BE2C (cell line): ENCODE measurements at regions not wholly inside any gene's neighbourhood (a gene's known extent, or its start where the extent isn't known, plus 50 kb on each side); places are given as distances from the start of the nearest gene placed in this dataset.

ENCODE experiments used
- DNase-seq: peaks from one replicate; pipeline ENCODE4 v3.0.0-alpha.2; 2020
- H3K27me3 ChIP-seq: fragments of 250-450 bp; sonication (Bioruptor Pico); 2 replicates; pipeline ENCODE4 v1.5.1; 2020; ENCODE audit warnings: mild to moderate bottlenecking
- H3K36me3 ChIP-seq: fragments of 250-450 bp; sonication (Bioruptor Pico); 2 replicates; pipeline ENCODE4 v1.5.1; 2020; ENCODE audit warnings: mild to moderate bottlenecking
- H3K4me1 ChIP-seq: fragments of 250-450 bp; sonication (Bioruptor Pico); 2 replicates; pipeline ENCODE4 v1.5.1; 2020
- H3K4me3 ChIP-seq: 2 replicates; pipeline ENCODE4 v1.5.1; 2011; ENCODE audit warnings: low read depth, low read length
- H3K9me3 ChIP-seq: fragments of 250-450 bp; sonication (Bioruptor Pico); 2 replicates; pipeline ENCODE4 v1.5.1; 2020
- TF ChIP-seq, protein P1 (sequence below): IDR thresholded peaks from 2 replicates; pipeline ENCODE4 v1.5.1; 2012; ENCODE audit warnings: mild to moderate bottlenecking, low read depth, low read length

DNA sequence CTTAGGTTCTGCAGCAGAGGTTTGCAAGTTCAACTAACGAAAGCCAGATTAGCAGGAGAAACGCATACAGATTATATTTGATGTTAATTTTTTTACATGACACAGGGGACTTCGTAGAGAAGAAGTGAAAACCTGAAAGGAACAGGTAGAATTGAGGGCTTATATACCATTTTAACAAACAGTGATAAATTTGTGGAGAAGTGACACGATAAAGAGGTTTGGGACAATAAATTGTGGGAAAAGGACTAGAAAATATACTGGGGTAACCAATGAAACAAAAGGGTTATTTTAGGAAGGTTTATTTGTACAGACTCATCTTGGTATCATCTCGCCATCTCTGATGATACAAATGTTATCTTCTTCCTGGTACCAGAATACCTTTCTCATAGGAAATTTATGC is 452.9 kb downstream of the SETD4 start:
- Histone ChIP-seq H3K9me3 (no peaks in the 10 kb centered on the region), H3K36me3 (no peaks in the 10 kb centered on the region), H3K4me3 (no peak overlapping the region), H3K27me3 (no peaks in the 10 kb centered on the region), H3K4me1 (no peaks in the 10 kb centered on the region)
- no peak for DNase-seq
- TF ChIP-seq, protein P1, sequence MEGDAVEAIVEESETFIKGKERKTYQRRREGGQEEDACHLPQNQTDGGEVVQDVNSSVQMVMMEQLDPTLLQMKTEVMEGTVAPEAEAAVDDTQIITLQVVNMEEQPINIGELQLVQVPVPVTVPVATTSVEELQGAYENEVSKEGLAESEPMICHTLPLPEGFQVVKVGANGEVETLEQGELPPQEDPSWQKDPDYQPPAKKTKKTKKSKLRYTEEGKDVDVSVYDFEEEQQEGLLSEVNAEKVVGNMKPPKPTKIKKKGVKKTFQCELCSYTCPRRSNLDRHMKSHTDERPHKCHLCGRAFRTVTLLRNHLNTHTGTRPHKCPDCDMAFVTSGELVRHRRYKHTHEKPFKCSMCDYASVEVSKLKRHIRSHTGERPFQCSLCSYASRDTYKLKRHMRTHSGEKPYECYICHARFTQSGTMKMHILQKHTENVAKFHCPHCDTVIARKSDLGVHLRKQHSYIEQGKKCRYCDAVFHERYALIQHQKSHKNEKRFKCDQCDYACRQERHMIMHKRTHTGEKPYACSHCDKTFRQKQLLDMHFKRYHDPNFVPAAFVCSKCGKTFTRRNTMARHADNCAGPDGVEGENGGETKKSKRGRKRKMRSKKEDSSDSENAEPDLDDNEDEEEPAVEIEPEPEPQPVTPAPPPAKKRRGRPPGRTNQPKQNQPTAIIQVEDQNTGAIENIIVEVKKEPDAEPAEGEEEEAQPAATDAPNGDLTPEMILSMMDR: no peak

DNA sequence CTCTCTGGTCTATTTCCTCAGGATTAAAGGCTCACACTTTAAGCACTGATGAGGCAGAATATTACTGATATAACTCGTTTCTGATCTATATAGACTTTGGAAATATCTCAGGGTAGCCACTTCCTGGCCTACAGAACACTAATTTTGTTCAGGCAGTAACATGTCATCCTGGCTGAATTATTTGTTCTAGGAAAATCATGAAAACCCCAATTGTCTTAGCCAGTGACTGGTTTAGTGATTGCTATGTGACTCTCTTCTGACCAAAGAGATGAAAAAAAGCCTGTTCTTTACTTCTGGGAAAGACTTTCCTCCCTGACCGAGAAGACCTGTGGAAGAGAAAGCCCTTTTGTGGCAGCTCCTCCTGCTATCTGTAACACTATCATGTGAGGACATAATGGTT is 453.7 kb downstream of the SETD4 start:
- no peaks in the 10 kb centered on the region for H3K9me3 ChIP-seq
- H3K27me3 ChIP-seq: no peaks in the 10 kb centered on the region
- H3K4me3 ChIP-seq: no peak overlapping the region
- TF ChIP-seq, protein P1: no peak
- no peaks in the 10 kb centered on the region for H3K4me1 ChIP-seq
- no peak for DNase-seq
- H3K36me3 ChIP-seq: no peaks in the 10 kb centered on the region

GRCh38 chr21:35606146-35606545 is 454.2 kb downstream of the SETD4 start:
- no peak overlapping the region for H3K4me3 ChIP-seq
- no peaks in the 10 kb centered on the region for H3K9me3 ChIP-seq
- H3K36me3 ChIP-seq: no peaks in the 10 kb centered on the region
- TF ChIP-seq, protein P1: no peak
- no peaks in the 10 kb centered on the region for H3K4me1 ChIP-seq
- H3K27me3 ChIP-seq: no peaks in the 10 kb centered on the region
- DNase-seq: no peak

- DNase-seq: no peak
- H3K4me1 ChIP-seq: no peaks in the 10 kb centered on the region
- H3K4me3 ChIP-seq: no peak overlapping the region
- H3K36me3 ChIP-seq: no peaks in the 10 kb centered on the region
- no peaks in the 10 kb centered on the region for H3K27me3 ChIP-seq
- no peaks in the 10 kb centered on the region for H3K9me3 ChIP-seq
- TF ChIP-seq, protein P1: no peak
Measured at GRCh38 chr21:35603494-35603893, 456.8 kb downstream of the SETD4 start.

DNA sequence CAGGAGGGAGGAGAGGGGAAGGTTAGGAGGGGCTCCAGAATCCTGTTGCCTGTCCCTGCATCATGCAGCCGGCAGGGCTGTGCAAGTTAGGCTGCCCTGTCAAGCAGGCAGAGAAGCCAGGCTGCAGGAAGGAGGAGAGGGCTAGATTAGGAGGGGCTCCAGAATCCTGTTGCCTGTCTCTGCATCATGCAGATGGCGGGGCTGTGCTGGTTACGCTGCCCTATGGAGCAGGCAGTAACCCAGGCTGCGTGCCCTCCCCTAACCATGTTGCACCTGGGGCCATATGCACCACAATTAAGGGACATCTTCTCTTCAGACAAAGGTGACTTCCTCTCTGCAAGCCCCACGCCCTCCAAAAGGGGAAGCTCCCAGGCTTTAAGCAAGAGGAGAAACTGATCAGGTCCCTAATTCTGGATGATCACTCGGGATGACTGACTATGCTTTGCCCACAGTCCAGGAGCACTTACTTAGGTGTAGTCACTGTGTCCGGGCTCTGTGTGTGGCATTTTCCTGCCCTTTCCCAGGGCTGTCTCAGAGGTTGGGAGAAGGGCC is 457.4 kb downstream of the SETD4 start:
- DNase-seq: no peak
- H3K4me3 ChIP-seq: no peak overlapping the region

GRCh38 chr21:35601211-35601610 is 459.1 kb downstream of the SETD4 start:
- no peak for DNase-seq
- Histone ChIP-seq H3K4me1 (no peaks in the 10 kb centered on the region), H3K9me3 (no peaks in the 10 kb centered on the region), H3K27me3 (no peaks in the 10 kb centered on the region), H3K4me3 (no peak overlapping the region), H3K36me3 (no peaks in the 10 kb centered on the region)
- TF ChIP-seq, protein P1: no peak

More for the DNA sequence above, 457.4 kb downstream of the SETD4 start:
- Histone ChIP-seq H3K4me1 (no peaks in the 10 kb centered on the region), H3K36me3 (no peaks in the 10 kb centered on the region), H3K27me3 (no peaks in the 10 kb centered on the region), H3K9me3 (no peaks in the 10 kb centered on the region)
- TF ChIP-seq, protein P1: no peak
